Left lobe of liver (tissue), 2 donors: ENCODE measurements at regions not wholly inside any gene's neighbourhood (a gene's known extent, or its start where the extent isn't known, plus 50 kb on each side); places are given as distances from the start of the nearest gene placed in this dataset.
"Not testable (repeated sequence)": the region's sequence is repeated elsewhere in the genome, so short reads cannot be mapped to it uniquely, and the experiment has no call there.

ENCODE experiments used
- ATAC-seq: fragments of 200-7000 bp; cut with Tn5 transposase; one replicate; pipeline ENCODE4 v1.9.1; 2020; ENCODE audit warnings: mild to moderate bottlenecking, moderate library complexity
- DNase-seq: peaks from one replicate; pipeline ENCODE4 v3.0.0-alpha.2; 2020; ENCODE audit warnings: low spot score
- donor health status: DM: no; HTN: no; CAD: no; lungs with moderate emphysema.
- donor health status: DM: no; HTN: yes; CAD: no.

GRCh38 chr13:59425211-59425741 lies 738.5 kb downstream of the DIAPH3 start:
- DNase-seq, result no peak
- no peak for ATAC-seq

DNA sequence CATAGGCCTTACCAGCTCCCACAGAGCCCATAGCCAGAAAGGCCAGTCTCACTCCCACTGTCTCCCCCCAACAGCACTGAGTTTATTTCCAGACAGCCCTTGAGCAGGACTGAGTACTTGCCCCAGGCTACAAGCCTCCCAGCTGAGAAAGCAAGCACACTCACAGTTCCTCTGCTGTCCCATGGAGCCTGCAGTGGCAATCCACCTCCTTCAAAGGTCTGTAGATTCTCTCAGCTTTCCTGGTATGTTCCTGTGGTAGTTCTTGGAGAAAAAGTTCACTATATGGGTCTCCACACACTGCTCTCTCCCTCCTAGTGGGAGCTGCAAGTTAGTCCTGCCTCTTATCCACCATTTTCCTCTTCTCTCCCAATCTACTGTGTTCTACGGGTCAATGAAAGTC lies 728.7 kb downstream of the DIAPH3 start:
- DNase-seq, result no peak
- ATAC-seq, result no peak

DNA sequence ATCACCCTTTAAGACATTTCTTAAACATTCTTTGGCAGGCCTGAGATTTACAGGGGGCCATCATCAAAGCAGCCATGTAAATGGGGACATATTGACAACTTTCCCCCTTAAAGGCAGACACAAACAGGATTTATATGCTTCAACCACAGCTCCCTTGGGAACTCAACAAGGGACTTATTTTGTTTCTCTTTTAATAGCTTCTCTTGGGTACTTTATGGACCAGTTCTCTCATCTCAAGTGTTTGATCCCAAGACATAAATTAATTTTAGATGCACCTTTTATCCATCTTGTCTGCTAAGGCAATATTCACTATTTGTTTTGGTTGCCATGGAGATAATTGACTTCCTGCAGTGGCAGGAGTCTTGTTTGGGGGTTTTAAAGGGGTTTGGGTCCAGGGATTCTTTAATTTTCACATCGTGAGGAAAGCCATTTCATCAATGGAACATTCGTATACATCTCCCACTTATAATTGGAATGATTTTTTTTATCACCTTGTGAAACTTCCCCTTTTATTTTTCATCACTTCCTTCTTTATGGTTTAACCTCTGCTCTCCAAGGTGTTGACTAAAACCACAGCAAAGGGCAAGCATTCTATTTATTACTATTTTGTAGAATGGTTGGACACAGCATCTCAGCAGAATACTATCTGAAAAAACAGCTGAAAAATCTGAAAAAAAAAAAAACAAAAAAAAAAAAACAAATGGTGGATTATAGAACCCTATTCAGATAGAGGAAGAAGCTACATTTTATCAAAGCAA lies 726.0 kb downstream of the DIAPH3 start:
- DNase-seq (no peak), ATAC-seq (no peak)

DNA sequence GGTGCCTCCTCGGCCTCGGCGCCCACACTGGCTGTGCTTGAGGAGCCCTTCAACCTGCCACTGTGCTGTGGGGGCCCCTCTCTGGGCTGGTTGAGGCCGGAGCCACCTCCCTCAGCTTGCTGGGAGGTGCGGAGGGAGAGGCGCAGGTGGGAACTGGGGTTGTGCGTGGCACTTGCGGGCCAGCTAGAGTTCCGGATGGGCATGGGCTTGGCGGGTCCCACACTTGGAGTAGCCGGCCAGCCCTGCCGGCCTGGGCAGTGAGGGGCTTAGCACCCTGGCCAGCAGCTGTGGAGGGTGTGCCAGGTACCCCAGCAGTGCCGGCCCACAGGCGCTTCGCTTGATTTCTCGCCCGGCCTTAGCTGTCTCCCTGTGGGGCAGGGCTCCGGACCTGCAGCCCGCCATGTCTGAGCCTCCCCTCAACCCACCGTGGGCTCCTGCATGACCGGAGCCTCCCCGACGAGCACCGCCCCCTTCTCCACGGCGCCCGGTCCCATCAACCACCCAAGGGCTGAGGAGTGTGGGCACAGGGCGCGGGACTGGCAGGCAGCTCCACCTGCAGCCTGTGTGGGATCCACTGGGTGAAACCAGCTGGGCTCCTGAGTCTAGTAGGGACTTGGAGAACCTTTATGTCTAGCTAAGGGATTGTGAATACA lies 723.8 kb downstream of the DIAPH3 start:
- ATAC-seq (no peak), DNase-seq (no peak)

- not testable (repeated sequence) for DNase-seq, ATAC-seq
Measured at GRCh38 chr13:59441068-59441467, 722.7 kb downstream of the DIAPH3 start.

DNA sequence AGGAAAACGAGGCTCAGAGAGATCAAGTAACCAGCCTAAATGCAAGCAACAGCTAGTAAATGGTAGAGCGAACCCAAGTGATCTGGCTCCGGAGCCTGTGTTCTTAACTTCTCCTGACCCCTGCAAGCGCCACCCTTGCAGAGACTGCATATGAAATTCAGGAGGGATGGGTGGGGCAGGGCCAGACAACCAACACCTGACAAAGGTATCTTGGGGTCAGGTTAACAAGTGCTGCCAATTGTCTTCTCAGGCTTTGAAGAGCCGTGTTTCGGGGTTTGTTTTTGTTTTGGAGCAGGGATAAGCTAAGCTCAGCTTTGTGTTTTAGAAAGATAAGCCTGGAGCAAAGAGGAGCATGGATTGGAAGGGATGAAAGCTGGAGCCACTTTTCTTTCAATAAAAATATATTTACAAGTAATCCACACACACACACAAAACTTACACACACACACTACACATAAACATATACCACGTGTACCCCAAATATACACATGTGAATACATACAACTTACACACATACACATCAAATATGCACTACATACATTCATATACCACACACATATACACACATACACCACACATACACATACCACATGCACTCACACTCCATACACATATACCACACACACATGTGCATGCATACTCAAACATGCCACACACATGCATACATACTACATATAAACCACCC lies 722.0 kb downstream of the DIAPH3 start:
- ATAC-seq (no peak), DNase-seq (no peak)

GRCh38 chr13:59442461-59442860 lies 721.3 kb downstream of the DIAPH3 start:
- DNase-seq, result no peak
- no peak for ATAC-seq

- DNase-seq (no peak), ATAC-seq (no peak)
Measured at GRCh38 chr13:59442944-59443486, 720.7 kb downstream of the DIAPH3 start.

DNA sequence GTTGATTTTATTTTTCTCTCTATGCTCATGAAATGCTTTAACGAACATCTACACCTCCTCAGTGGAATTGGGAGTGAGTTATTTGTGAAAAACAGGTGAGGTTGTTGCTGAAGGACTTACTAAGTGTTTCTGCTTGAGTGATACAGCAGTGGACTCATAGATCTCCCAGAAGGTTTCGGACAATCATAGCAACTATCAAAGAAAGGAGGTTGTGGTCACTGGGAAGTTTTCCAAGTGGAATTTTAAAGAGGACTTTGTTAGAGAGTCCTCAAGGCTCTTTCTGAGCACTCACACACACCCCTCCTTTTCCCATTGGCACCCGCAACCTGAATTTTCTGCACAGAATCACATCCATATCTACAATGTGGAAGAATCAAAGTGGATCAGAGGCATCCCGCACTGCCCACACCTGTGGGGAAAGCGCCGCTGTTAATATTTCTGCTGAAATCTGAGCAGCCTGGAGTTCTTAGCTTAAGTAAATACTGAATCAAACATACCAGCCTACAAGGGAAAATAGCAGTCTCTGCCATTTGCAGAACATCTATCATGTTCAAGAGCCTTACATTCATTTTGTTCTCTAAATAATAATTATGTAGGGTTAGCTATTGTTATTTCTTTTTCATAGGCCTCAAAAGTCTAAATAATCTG lies 719.4 kb downstream of the DIAPH3 start:
- ATAC-seq (no peak), DNase-seq (no peak)

GRCh38 chr13:59445812-59446211 lies 717.9 kb downstream of the DIAPH3 start:
- ATAC-seq (no peak), DNase-seq (no peak)

DNA sequence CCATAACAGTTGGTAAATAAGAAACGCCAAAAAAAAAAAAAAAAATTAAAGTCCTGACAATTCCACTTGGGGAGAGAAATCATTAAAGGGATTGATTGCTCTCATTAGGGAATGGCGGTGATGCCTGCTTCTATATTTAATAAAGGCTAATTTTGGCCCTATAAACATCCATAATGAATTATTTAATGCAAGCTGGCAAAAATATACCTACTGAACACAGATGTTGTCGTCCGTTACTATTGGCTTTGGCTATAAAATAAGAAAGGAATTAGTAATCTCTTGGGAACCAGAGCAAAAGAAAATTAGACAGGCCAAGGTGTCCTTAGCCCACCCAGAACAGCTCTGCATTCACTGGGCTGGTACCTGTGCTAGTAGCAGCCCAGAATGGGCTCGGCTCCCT lies 717.3 kb downstream of the DIAPH3 start:
- ATAC-seq (no peak), DNase-seq (no peak)

DNA sequence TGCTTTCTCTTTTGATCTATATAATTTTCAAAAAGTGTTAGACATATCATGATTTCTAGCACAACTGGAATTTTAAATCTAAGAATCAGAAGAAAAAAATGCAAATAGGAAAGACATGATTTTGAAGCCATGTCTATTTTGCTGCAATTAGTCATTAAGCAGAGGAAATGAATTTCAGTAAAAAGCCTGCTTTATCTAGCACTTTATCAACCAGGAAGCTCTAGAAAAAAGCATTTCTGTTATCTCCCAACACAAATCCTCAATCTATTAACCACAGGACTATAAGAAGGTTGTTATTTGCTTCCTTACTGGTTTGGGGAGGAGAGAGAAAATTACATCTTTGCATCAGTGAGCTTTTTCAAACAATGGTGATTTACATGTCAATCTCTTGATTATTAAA lies 716.7 kb downstream of the DIAPH3 start:
- DNase-seq (no peak), ATAC-seq (no peak)

- no peak for ATAC-seq
- no peak for DNase-seq
Measured at GRCh38 chr13:59447846-59448620, 715.7 kb downstream of the DIAPH3 start.

- DNase-seq (no peak), ATAC-seq (no peak)
Measured at GRCh38 chr13:59449750-59450149, 714.0 kb downstream of the DIAPH3 start.

DNA sequence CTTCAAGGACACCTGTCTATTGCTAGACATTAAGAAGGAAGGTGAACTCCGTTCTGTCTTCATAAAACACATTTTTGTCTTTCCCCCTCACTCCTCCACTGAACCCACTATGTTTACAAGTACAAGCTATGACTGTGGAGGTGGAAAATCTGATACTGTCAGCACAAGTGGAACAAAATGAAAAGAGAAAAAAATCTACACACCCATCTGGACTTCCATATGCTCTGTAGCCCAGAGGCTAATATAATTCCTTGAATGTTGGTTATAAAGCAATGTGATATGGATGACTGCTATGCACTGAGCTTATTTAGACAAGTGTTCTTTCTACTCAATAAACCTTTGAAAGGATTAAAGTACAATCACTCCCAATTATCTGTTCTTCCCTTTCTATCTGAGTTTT lies 713.5 kb downstream of the DIAPH3 start:
- no peak for ATAC-seq
- no peak for DNase-seq

DNA sequence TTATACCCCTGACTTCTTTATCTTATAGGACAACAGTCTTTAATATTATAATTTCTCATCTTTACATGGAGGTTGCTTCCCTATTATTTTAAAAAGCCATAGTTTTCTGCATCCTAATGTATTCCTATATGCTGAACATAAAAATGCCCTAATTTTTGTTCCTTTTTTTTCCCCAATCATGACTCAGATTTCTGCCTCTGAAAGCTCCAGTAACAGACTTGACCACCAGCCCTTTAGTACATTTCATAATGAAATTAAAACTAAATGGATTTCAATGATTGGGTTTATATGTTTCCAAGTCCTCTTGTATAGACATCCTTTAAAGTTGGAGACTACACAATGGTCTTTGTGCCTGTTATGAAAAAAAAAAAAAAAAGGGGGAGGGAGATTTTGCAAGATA lies 712.5 kb downstream of the DIAPH3 start:
- DNase-seq, result no peak
- ATAC-seq, result no peak

DNA sequence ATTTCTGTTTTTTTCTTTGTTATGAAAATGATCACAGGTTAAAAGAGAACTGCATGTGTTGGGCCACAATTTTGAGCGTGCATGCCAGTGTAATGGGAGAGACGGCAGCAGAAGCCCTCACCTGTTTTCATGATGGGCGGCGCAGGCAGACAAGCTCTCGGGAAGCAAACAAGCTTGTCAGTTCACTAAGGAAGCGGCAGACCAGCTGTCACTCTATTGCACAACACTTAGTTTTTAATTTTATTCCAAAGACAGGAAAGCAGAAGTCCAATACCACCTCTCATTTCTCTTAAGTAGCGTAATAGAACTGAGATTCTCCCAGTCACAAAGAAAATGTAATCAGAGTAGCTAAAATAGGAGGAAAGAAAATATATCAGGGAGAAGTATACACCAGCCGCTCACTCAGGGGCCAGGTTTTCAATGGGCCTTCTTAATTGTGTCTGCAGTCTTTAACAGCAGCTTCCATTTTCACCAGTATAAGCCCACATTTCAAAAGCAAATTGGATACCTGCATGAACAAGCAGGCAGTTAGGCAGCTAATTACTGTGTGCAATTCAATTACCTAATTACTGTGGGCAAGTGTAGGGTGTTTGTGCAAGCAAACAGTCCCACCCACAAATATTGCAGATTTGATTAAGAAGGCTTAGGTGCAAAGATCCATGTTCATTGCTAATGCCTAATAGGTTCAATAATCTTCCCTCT lies 711.4 kb downstream of the DIAPH3 start:
- ATAC-seq (no peak), DNase-seq (no peak)

GRCh38 chr13:59458908-59459579 lies 704.7 kb downstream of the DIAPH3 start:
- DNase-seq, result no peak
- ATAC-seq, result peak; percentile 26

- DNase-seq (no peak), ATAC-seq (no peak)
Measured at GRCh38 chr13:59459972-59460371, 703.8 kb downstream of the DIAPH3 start.
